ENCODE measurements at regions not wholly inside any gene's neighbourhood (a gene's known extent, or its start where the extent isn't known, plus 50 kb on each side); places are given as distances from the start of the nearest gene placed in this dataset.
"Not testable (repeated sequence)": the region's sequence is repeated elsewhere in the genome, so short reads cannot be mapped to it uniquely, and the experiment has no call there.

DNA sequence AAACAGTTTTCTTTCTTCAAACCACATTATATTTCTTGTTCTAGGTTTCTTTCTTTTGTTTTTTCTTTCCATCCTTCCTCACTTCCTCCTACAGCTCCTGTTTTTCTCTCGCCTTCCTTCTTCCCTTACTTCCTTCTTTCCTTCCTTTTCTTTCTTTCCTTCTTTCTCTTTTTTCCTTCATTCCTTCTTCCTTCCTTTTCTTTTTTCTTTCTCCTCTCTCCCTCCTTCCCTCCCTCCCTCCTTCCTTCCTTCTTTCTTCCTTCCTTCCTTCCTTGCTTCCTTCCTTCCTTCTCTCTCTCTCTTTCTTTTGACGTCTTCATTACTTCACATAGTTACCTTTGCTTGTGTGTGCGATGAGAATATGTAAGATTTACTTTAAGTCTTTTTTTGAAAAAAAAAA lies 470.0 kb upstream of the FSIP2 start:
- H3K9me3 ChIP-seq (ENCODE audit: control insufficient read depth, insufficient read depth, low read length) = no peaks in the 10 kb centered on the region
- no peaks in the 10 kb centered on the region for H3K27me3 ChIP-seq (ENCODE audit: control insufficient read depth, insufficient read depth, low read length)
- 91% methylated on average over 1 of the region's 3 CpGs for WGBS (ENCODE audit: insufficient coverage)
- no peak overlapping the region for H3K27ac ChIP-seq (ENCODE audit: low read depth, low read length)
- DNase-seq (ENCODE audit: low read depth in 4 of 6, low spot score in 6 of 6) = no peak
- no peak overlapping the region for H3K4me3 ChIP-seq (ENCODE audit: low read depth, low read length)
- no peaks in the 10 kb centered on the region for H3K36me3 ChIP-seq (ENCODE audit: control insufficient read depth, insufficient read depth, low read length)
- no peaks in the 10 kb centered on the region for H3K4me1 ChIP-seq (ENCODE audit: control insufficient read depth, insufficient read depth, low read length)

GRCh38 chr2:185274718-185275484 lies 463.7 kb upstream of the FSIP2 start:
- Histone ChIP-seq H3K9me3 (ENCODE audit: control insufficient read depth, insufficient read depth, low read length) (no peaks in the 10 kb centered on the region), H3K27ac (ENCODE audit: low read depth, low read length) (no peak overlapping the region), H3K36me3 (ENCODE audit: control insufficient read depth, insufficient read depth, low read length) (no peaks in the 10 kb centered on the region), H3K27me3 (ENCODE audit: control insufficient read depth, insufficient read depth, low read length) (no peaks in the 10 kb centered on the region), H3K4me3 (ENCODE audit: low read depth, low read length) (no peak overlapping the region), H3K4me1 (ENCODE audit: control insufficient read depth, insufficient read depth, low read length) (no peaks in the 10 kb centered on the region)
- DNase-seq (ENCODE audit: low read depth in 4 of 6, low spot score in 6 of 6) = no peak
- WGBS (ENCODE audit: insufficient coverage) = 90% methylated on average over 3 of the region's 4 CpGs

GRCh38 chr2:185275979-185276378 lies 462.6 kb upstream of the FSIP2 start:
- H3K9me3 ChIP-seq (ENCODE audit: control insufficient read depth, insufficient read depth, low read length); H3K27ac ChIP-seq (ENCODE audit: low read depth, low read length); H3K27me3 ChIP-seq (ENCODE audit: control insufficient read depth, insufficient read depth, low read length); H3K4me3 ChIP-seq (ENCODE audit: low read depth, low read length); H3K4me1 ChIP-seq (ENCODE audit: control insufficient read depth, insufficient read depth, low read length); DNase-seq (ENCODE audit: low read depth in 4 of 6, low spot score in 6 of 6); H3K36me3 ChIP-seq (ENCODE audit: control insufficient read depth, insufficient read depth, low read length): not testable (repeated sequence)
- 94% methylated on average over 2 of the region's 3 CpGs for WGBS (ENCODE audit: insufficient coverage)

- no CpG with 5 or more reads among the region's 2 CpGs for WGBS (ENCODE audit: insufficient coverage)
- no peak overlapping the region for H3K27ac ChIP-seq (ENCODE audit: low read depth, low read length)
- no peaks in the 10 kb centered on the region for H3K36me3 ChIP-seq (ENCODE audit: control insufficient read depth, insufficient read depth, low read length)
- no peaks in the 10 kb centered on the region for H3K4me1 ChIP-seq (ENCODE audit: control insufficient read depth, insufficient read depth, low read length)
- H3K9me3 ChIP-seq (ENCODE audit: control insufficient read depth, insufficient read depth, low read length) = no peaks in the 10 kb centered on the region
- DNase-seq (ENCODE audit: low read depth in 4 of 6, low spot score in 6 of 6) = no peak
- H3K27me3 ChIP-seq (ENCODE audit: control insufficient read depth, insufficient read depth, low read length) = no peaks in the 10 kb centered on the region
- no peak overlapping the region for H3K4me3 ChIP-seq (ENCODE audit: low read depth, low read length)
These were observed 459.8 kb upstream of the FSIP2 start for GRCh38 chr2:185278761-185279160.

DNA sequence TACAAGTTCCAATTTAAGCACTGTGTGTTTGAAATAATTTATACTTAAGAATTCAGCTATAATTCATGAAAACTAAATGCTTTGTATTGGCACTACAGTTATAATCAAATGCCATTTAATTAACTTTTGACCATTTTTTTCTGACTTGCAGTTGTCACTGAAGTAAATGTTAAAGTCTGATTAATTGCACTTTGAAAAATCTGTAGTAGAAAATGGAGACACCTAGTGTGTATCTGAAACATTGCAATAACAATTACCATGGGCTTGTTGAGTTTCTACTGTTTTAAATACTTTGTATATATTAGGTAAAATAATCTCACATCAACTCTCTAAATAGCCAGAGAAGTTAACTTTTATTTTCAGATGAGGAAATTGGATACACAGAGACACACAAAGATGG lies 458.6 kb upstream of the FSIP2 start:
- H3K9me3 ChIP-seq (ENCODE audit: control insufficient read depth, insufficient read depth, low read length) = no peaks in the 10 kb centered on the region
- peak in 2 of 6 donors; percentile 36 to 57 for DNase-seq (ENCODE audit: low read depth in 4 of 6, low spot score in 6 of 6)
- H3K36me3 ChIP-seq (ENCODE audit: control insufficient read depth, insufficient read depth, low read length) = no peaks in the 10 kb centered on the region
- no peaks in the 10 kb centered on the region for H3K27me3 ChIP-seq (ENCODE audit: control insufficient read depth, insufficient read depth, low read length)
- H3K4me3 ChIP-seq (ENCODE audit: low read depth, low read length) = no peak overlapping the region
- no peak overlapping the region for H3K27ac ChIP-seq (ENCODE audit: low read depth, low read length)
- H3K4me1 ChIP-seq (ENCODE audit: control insufficient read depth, insufficient read depth, low read length) = no peaks in the 10 kb centered on the region

GRCh38 chr2:185284696-185285095 lies 453.9 kb upstream of the FSIP2 start:
- H3K27ac ChIP-seq (ENCODE audit: low read depth, low read length) = no peak overlapping the region
- no peaks in the 10 kb centered on the region for H3K36me3 ChIP-seq (ENCODE audit: control insufficient read depth, insufficient read depth, low read length)
- no peaks in the 10 kb centered on the region for H3K4me1 ChIP-seq (ENCODE audit: control insufficient read depth, insufficient read depth, low read length)
- H3K4me3 ChIP-seq (ENCODE audit: low read depth, low read length) = no peak overlapping the region
- no peaks in the 10 kb centered on the region for H3K27me3 ChIP-seq (ENCODE audit: control insufficient read depth, insufficient read depth, low read length)
- no peak for DNase-seq (ENCODE audit: low read depth in 4 of 6, low spot score in 6 of 6)
- no peaks in the 10 kb centered on the region for H3K9me3 ChIP-seq (ENCODE audit: control insufficient read depth, insufficient read depth, low read length)

- not testable (repeated sequence) for H3K36me3 ChIP-seq (ENCODE audit: control insufficient read depth, insufficient read depth, low read length); H3K9me3 ChIP-seq (ENCODE audit: control insufficient read depth, insufficient read depth, low read length); H3K4me1 ChIP-seq (ENCODE audit: control insufficient read depth, insufficient read depth, low read length); DNase-seq (ENCODE audit: low read depth in 4 of 6, low spot score in 6 of 6); H3K27ac ChIP-seq (ENCODE audit: low read depth, low read length); H3K4me3 ChIP-seq (ENCODE audit: low read depth, low read length); H3K27me3 ChIP-seq (ENCODE audit: control insufficient read depth, insufficient read depth, low read length)
- 90% methylated on average over 5 of the region's 6 CpGs for WGBS (ENCODE audit: insufficient coverage)
These were observed 448.6 kb upstream of the FSIP2 start for GRCh38 chr2:185290012-185290411.

- Histone ChIP-seq H3K4me3 (ENCODE audit: low read depth, low read length) (no peak overlapping the region), H3K4me1 (ENCODE audit: control insufficient read depth, insufficient read depth, low read length) (no peaks in the 10 kb centered on the region), H3K27ac (ENCODE audit: low read depth, low read length) (no peak overlapping the region), H3K36me3 (ENCODE audit: control insufficient read depth, insufficient read depth, low read length) (no peaks in the 10 kb centered on the region), H3K27me3 (ENCODE audit: control insufficient read depth, insufficient read depth, low read length) (no peaks in the 10 kb centered on the region), H3K9me3 (ENCODE audit: control insufficient read depth, insufficient read depth, low read length) (no peaks in the 10 kb centered on the region)
- WGBS (ENCODE audit: insufficient coverage) = 81% methylated on average over 4 of the region's 7 CpGs
- DNase-seq (ENCODE audit: low read depth in 4 of 6, low spot score in 6 of 6) = peak in 3 of 6 donors; percentile 5 to 20 (median 8)
These were observed 447.5 kb upstream of the FSIP2 start for GRCh38 chr2:185291035-185291647.

GRCh38 chr2:185299867-185300266 lies 438.7 kb upstream of the FSIP2 start:
- Histone ChIP-seq H3K27ac (ENCODE audit: low read depth, low read length) (no peak overlapping the region), H3K9me3 (ENCODE audit: control insufficient read depth, insufficient read depth, low read length) (no peaks in the 10 kb centered on the region), H3K27me3 (ENCODE audit: control insufficient read depth, insufficient read depth, low read length) (no peaks in the 10 kb centered on the region), H3K36me3 (ENCODE audit: control insufficient read depth, insufficient read depth, low read length) (no peaks in the 10 kb centered on the region), H3K4me1 (ENCODE audit: control insufficient read depth, insufficient read depth, low read length) (no peaks in the 10 kb centered on the region), H3K4me3 (ENCODE audit: low read depth, low read length) (no peak overlapping the region)
- WGBS (ENCODE audit: insufficient coverage) = 93% methylated on average over 2 of the region's 5 CpGs
- DNase-seq (ENCODE audit: low read depth in 4 of 6, low spot score in 6 of 6) = no peak

DNA sequence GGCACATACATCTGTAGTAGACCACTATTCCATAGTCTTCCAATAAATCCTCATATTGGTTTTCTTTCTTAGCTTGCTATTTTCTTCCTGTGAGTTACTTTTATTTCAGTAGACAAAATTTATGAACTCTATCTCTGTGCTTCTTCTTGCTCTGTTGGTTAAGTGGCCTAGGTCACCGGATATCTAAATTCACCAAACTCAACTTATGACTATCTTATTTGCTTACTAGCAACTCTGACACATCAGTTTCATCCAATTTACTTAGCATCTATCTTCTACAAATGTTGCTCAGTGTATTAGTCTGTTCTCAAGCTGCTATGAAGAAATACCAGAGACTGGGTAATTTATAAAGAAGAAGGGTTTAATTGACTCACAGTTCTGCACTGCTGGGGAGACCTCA lies 432.5 kb upstream of the FSIP2 start:
- 100% methylated on average over 1 of the region's 1 CpG for WGBS (ENCODE audit: insufficient coverage)
- no peaks in the 10 kb centered on the region for H3K36me3 ChIP-seq (ENCODE audit: control insufficient read depth, insufficient read depth, low read length)
- H3K9me3 ChIP-seq (ENCODE audit: control insufficient read depth, insufficient read depth, low read length) = no peaks in the 10 kb centered on the region
- H3K4me1 ChIP-seq (ENCODE audit: control insufficient read depth, insufficient read depth, low read length) = no peaks in the 10 kb centered on the region
- H3K4me3 ChIP-seq (ENCODE audit: low read depth, low read length) = no peak overlapping the region
- DNase-seq (ENCODE audit: low read depth in 4 of 6, low spot score in 6 of 6) = no peak
- H3K27ac ChIP-seq (ENCODE audit: low read depth, low read length) = no peak overlapping the region
- no peaks in the 10 kb centered on the region for H3K27me3 ChIP-seq (ENCODE audit: control insufficient read depth, insufficient read depth, low read length)
